HG02571 (cell line): ENCODE measurements at regions not wholly inside any gene's neighbourhood (a gene's known extent, or its start where the extent isn't known, plus 50 kb on each side); places are given as distances from the start of the nearest gene placed in this dataset.

Experiments used
- ATAC-seq: cut with Tn5 transposase; IDR thresholded peaks from one replicate; pipeline ENCODE4 v1.9.1; 2021; ENCODE audit warnings: mild to moderate bottlenecking, moderate library complexity; ENCODE audit not compliant: unreplicated experiment

DNA sequence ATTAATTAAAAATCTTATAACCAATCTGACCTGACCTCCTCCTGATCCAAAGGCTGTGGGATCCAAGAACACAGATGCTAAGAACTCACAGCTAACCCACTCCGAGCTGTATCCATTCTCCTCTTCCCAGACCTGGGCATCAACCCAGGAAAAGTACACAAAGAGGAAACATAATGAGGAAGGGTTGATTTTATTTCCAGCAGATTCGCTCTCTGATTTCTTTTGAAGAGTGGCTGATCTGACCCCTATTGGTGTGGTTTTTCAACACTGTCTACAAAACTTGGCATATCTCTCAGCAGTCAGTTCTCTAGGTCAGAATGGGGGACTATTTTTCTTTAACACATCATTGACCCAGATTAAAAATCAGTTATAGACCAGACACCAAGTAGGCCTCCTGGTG, 201.9 kb upstream of the UBASH3B start:
- no peak for ATAC-seq

DNA sequence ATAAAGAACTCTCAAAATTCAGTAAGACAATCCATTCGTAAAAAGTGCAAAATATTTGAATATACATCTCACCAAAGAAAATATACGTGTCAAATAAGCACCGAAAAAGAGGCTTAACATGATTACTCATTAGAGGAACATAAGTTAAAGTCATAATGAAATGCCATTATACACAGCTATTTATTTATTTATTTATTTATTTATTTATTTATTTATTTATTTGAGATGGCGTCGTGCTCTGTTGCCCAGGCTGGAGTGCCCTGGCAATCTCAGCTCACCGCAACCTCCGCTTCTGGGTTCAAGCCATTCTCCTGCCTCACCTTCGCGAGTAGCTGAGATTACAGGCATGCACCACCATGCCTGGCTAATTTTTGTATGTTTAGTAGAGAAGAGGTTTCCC, 203.6 kb upstream of the UBASH3B start:
- ATAC-seq, result no peak

DNA sequence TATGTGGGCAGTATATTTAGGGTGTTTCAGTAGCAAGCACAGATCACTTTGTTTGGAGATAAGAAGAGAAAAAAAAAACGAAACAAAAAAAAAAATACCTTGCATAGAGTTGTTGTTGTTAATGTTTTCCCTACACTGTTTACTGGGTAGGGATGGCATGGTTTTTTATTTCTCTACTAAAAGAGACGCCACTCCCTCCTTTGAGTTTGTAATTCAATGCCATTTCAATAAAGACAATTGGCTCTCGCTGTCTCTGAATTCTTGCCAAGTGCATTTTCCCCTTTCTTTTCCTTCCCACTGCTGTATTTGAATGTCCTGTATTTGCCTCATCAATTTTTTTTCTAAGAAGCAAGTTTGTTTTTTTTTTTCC, 213.9 kb upstream of the UBASH3B start:
- ATAC-seq, result no peak

DNA sequence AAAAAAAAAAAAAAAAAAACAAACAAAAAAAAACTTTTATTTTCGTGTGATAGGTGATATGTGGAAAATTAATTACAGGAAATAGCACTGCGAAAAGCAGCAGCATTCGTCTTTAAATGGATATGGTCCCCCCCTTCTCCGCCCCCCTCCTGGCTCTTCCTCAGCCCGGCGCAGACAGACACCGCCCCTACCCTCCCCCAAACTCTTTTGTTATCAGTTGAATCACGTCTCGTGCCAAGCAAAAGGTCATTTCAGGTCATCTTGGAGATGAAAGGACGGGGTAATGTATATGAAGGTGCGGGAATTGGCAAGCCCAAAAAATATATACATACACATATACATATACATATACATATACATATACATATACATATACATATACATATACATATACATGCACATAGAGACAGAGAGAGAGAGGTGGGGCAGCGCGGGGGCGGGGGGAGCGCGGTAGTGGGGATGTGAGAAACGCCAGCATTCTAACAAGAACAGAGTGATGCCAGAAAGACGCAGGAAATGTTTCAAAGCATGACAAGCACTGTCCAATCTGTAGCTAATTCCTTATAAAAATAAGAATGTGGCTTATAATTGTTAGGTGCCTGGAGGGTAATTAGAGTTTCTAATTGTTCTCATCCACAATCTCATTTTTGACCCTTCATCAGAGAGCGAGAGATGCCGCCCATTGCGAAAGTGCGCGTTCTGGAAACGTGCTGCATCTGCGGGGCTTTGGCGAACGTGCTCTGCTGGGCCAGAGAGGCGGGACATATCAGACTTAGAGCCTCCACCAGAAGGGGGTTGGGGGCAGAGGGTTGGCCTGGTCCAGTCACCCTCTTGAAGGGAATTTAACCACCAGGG, 214.5 kb upstream of the UBASH3B start:
- no peak for ATAC-seq

DNA sequence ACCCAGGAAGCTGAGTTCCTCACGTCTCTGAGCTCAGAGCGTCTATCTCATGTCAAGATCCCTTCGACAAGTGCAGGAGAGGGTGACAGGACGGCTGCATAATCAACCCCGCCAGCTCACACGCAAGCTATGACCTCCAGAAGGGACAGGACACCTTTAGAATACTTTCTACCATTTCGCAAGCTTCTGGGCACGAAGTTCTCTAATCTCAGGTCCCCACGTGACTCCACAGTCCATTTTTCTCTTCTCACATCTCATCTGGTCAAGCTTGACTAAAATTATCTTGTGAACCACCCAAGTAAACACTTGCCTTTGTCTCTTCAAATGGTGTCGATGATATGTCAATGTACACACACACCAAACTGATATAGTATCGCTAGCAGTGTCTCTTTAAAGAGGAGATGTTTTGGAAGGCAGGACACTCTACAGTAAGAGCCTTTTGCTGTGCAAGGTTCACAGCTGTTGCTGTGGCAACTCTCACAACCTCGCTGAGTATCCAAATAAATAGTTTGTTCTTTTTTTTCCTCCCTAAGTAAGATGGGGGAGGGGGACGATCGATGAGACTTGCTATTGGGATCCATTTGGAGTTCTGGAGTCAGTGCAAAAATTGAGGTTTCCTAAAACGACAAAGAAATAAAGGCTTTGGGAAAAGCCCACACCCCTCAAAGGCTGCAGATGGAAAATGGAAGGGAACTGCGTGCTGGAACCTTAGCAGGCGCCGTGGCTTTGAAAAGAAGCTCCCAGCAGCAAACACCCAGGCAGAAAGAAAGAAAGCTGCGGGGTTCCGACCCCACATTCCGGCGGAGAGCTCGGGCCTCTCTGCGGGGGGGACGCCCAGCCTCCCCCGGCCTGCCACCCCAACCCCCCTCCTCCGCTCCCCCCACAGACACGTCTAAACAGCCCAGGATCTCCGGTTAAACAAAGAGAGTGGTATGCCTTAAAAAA, 215.4 kb upstream of the UBASH3B start:
- ATAC-seq, result no peak

DNA sequence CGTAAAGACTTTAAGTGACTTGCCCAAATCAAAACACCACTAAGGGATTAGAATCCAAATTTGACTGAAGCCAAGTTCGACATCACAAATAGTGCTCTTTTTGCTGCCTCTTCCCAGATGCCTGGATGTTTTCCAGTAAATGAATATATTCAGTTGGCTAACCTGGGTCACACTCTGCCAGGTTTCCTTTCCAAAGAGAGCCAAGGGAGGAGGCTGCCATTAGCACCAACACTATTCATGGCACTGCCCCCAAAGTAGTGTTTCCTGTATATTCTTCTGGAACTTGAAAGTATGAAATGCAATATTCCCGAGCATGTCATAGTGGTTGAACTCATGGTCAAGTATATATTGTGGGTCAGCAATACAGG, 219.3 kb upstream of the UBASH3B start:
- ATAC-seq, result no peak

DNA sequence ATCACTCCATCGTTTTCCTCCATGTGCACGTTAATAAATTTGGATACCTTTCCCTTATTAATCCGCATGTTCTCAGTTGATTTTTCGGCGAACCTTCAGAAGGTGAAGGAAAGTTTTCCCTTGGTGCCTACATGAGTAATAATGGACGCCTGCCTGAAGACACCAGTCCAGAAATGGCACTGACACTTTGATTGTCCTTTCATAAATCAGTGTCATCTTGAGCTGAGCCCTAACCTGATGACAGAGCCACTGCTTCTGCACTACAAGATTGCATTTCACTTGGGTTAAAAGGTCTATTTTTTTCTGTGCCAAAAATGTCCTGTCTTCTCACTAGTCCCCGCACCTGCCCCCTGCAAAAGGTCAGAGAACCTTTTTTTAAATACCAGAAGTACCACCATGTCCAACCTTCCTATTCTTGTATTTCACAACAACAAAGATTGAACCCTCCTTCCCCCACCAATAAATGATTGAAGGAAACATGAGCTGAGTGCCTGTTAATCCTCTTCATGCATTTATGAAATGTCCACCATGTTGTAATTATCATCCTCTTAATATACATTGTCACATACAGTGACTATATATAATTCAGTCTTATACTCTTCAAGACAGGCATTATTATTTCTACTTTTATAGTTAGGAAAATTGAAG, 219.9 kb upstream of the UBASH3B start:
- ATAC-seq, result no peak

DNA sequence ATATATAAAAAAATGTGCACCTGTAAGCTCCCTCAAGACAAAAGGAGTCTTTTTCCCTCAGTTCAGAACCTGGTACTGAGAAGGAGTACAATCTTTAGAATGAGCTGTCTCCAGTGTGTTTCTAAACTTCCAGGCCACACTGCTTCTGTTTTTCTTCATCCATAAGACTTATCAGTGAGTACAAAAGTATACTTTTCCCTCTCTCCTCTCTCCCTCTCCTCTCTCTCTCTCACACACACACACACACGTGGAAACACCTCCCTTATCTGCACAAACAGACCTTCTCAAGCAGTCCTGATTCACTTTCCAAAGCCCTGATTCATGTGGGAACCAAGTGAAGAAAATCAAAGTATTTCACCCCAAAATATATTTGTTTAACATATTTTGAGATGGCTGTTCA, 220.7 kb upstream of the UBASH3B start:
- no peak for ATAC-seq

DNA sequence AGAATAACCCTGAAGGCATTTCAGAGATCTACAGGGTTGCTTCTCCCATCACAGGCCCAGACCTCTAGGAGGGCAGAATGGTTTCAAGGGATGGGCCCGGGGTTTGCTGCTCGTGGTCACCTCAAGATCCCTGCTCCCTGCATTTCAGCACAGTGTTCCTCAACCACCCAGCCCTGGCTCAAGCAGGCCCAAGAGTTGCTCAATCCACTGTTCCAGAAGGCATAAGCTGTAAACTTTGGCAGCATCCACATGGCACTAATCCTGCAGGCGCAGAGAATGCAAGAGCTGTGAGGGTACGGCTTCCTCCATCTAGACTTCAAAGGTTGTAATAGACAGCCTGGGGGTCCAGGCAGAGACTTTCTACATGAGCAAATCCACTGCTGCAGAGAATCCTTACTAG, 225.0 kb upstream of the UBASH3B start:
- no peak for ATAC-seq

DNA sequence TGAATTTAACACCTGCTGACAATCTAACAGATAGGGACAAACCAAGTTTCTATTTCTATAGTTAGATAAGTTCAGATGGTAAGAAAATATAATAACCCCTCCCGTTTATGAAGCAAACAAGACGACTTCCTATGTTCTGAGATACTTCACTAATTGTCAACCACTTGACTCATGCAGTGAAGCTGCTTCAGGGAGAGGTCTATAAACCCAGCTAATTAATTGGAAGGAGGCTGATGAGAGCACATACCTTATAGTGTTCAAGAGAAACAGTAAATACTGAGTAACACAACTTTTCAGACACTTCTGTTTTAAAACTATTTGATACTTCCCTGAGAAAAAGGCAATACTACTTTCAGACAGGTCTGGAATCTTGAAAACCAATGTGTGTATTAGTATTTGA, 229.4 kb upstream of the UBASH3B start:
- no peak for ATAC-seq

DNA sequence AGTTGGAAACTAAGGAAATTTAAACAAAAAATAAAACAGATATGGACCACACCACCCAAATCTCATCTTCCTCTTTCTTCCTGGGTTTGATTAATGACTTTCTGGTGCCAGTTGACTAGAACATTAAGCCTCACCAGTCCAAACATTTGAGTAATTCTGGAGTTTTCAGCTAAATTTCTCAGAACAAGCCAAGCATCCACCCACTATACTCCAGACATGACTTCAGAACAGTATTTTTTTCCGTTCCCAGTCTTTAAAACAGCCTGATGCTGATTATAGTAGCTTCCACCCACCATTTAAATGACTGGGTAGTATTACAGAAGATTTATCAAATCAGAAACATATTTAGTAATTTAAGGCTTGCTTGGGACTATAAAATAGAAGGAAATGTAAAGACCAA, 230.9 kb upstream of the UBASH3B start:
- ATAC-seq, result no peak

DNA sequence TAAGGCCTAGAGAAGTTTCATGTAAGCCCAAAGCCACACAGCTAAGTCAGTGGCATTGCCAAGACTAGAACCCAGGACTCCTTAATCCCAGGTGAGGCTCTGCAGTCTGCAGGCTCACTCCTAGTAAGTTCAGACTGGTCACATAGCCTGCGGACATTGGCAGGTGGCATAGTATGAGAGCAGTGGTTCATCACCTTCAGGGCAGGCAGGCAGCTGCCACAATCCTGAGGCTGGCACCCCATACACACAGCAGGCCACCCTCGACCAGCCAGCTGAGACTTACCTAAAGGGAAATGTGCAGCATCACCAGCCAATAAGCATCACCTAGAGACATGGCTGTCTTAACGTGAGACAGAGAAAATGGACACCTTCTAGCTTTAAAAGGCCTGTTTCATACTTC, 231.6 kb upstream of the UBASH3B start:
- no peak for ATAC-seq

DNA sequence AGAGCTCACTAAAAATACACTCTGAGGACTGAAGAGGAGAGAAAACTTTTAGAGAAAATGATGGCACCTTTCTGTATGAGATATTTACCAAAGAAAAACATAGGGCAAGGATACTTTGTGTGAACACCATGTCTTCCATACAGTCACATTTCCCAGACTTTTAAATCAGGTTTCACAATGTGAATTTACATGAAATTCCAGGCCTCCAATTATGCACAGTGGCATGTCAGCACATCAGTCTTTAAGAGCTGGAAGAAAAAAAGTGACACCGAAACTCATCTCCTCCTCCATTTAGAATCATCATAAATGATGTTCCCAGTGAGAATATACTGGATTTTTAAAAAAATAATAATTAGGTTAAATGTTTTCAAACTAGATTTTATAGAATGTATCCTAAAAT, 232.2 kb upstream of the UBASH3B start:
- ATAC-seq, result no peak

DNA sequence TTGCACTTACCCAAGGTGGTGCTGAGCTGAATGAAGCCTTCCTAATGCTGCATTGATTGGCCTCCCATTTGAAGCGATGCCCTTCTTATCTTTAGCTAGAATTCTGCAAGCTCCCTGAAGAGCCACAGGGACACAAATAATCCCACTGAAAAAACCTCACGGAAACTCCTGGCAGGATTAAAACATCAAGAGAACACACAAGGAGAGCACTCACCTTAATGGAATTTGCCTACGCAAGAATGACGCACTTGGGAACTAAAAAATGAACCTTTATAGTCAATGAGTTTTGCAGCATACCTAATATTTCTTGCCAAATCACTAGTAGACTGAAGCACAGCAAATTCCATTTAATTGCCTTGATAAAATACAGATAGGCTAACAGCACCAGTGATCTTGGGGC, 232.8 kb upstream of the UBASH3B start:
- no peak for ATAC-seq

DNA sequence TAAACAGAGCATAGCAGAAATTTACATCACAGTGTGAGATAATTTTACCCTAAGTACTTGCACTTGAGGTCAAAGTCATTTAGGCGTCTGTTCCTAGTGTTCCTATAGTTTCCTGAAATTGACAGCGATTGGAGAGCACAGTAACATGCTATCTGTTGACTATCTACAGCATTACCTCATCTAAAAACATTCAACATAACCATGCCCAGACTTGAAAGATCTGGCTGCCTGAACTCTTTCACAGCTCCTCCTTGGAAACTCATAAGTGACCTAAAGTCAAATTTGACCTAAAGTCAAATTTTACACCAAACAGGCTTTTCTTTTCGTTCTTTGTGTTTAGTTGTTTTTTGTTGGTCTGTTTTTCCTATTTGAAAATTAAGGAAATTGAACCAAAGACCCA, 233.8 kb upstream of the UBASH3B start:
- no peak for ATAC-seq

DNA sequence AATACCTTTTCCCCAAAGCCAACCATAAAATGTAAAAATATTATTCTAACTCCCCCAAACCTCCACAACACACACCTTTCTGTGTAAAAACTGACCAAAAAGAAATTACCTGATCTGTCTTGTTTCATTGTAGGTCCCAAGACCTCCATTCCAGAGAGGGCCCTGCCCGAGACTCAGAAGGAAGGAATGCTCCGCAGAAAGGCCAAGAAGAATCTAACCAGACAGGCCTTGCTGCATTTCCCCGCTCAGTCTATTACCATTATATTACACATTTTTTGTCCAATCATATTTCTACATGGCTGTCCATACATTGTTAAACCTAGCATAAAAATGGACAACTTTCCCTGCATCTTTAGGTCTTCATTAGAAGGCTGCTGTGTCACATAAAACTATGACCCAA, 237.5 kb upstream of the UBASH3B start:
- ATAC-seq, result no peak

DNA sequence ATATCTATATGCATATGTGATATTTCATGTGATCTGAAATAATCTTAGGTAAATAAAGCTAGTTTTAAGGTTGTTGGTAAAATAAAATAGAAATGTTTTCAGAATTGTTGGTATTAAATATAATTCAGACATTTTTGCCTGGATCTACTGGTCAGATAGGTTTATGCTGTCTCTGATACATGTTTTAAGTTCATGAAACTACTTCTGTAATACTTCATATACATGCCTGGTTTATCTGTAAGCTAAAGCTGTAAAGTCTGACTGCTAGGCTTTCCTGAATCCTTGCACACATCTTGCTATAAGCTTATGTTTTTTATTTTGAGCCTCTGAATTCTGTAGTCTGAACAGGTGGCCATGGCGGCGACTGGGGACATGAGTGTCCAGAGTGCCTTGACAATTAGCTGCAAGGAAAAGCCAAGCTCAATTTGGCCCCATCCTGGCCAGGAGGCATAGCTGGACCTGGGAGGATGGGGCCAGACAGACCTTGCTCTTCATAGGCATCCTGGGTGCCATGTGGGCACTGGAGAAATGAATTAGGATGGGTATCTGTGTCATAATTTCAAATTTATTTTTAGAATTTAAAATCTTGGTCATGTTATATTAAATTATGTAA, 241.0 kb upstream of the UBASH3B start:
- ATAC-seq, result no peak

DNA sequence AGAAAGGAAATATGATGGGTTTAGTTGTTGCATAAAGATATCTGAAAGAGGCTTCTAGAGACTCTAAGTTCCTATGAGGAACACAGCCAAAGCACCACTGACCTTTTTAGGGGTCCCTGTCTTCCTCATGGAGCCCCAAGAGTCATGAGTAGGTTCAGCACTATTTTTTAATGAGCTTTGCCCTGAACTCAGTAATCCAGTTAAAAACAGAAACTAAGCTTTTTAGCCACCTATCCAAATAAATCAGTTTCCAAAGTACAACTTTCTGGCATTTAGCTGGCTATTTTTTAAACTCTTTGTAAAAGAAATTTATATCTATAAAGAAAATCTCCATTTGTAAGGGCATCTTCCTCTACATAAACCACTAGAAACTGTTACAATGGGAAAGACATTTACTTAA, 241.8 kb upstream of the UBASH3B start:
- no peak for ATAC-seq

DNA sequence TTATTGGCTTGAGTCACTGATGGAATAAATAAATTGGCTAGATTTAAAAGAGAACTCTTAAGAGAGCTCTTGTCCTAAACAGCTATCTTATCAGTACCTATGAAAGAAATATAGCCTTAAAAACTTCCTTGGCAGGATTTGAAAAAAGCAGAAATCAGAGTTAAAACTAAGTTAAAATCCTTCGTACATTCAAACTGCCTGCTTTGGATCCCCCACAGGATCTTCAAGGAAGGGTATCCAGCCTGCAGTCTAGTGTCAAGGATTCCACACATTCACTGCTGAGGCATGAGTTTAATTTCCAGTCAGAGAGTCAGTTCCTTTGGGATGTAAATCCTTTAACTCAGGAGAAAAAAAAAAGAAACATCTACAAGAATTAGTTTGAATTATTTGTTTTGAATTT, 242.9 kb upstream of the UBASH3B start:
- no peak for ATAC-seq

DNA sequence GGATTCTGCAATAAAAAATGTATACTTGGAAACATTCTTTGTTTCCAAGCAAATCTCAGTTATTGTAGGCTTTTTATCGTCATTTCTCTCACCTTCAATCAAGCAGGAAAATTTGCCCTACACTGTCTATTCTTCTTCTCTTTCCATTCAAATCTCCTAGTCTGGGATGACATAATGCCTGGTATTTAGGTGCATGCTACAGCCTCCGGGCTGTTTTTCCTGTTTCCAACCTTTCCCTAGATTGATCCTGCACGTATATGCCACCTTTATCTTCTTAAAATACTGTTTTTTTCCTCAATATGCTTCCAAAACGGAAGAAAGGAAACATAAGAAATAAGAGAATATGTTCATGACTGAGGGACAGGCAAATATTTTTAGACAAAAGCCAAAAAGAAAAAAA, 249.1 kb upstream of the UBASH3B start:
- no peak for ATAC-seq
